SK-N-SH treated with all-trans-retinoic acid at 6 μM for 48 hours (cell line): ENCODE measurements at regions not wholly inside any gene's neighbourhood (a gene's known extent, or its start where the extent isn't known, plus 50 kb on each side); places are given as distances from the start of the nearest gene placed in this dataset.

Experiments
- ATAC-seq: fragments of 200-7000 bp; cut with Tn5 transposase; 3 replicates; pipeline ENCODE4 v1.9.1; 2020; ENCODE audit warnings: mild to moderate bottlenecking, moderate library complexity
- ARNTL ChIP-seq: fragments of 450-650 bp; formaldehyde crosslinking; IDR thresholded peaks from 2 replicates; pipeline ENCODE4 v1.5.0; 2020; ENCODE audit warnings: low read depth, mild to moderate bottlenecking, moderate library complexity, borderline replicate concordance
- BACH2 ChIP-seq: fragments of 250-450 bp; sonication (Bioruptor Pico); IDR thresholded peaks from 2 replicates; pipeline ENCODE4 v1.9.0; 2021; ENCODE audit warnings: mild to moderate bottlenecking, borderline replicate concordance
- CSDC2 ChIP-seq: fragments of 250-450 bp; sonication (Bioruptor Pico); IDR thresholded peaks from 2 replicates; pipeline ENCODE4 v1.5.0; 2020; ENCODE audit warnings: mild to moderate bottlenecking, moderate library complexity
- ESRRG ChIP-seq: fragments of 250-450 bp; sonication (Bioruptor Pico); IDR thresholded peaks from 2 replicates; pipeline ENCODE4 v1.6.1; 2021; ENCODE audit warnings: mild to moderate bottlenecking
- GLIS3 ChIP-seq: fragments of 250-450 bp; sonication (Bioruptor Pico); IDR thresholded peaks from 2 replicates; pipeline ENCODE4 v1.5.0; 2020; ENCODE audit warnings: mild to moderate bottlenecking, moderate library complexity
- OSR1 ChIP-seq: fragments of 250-450 bp; sonication (Bioruptor Pico); IDR thresholded peaks from 2 replicates; pipeline ENCODE4 v1.8.0; 2022; ENCODE audit warnings: moderate library complexity, mild to moderate bottlenecking, inconsistent platforms
- RARB ChIP-seq: fragments of 250-450 bp; sonication (Bioruptor Pico); IDR thresholded peaks from 2 replicates; pipeline ENCODE4 v1.8.0; 2021; ENCODE audit warnings: mild to moderate bottlenecking, moderate library complexity
- SNAI2 ChIP-seq: fragments of 250-450 bp; sonication (Bioruptor Pico); IDR thresholded peaks from 2 replicates; pipeline ENCODE4 v1.5.0; 2020; ENCODE audit warnings: mild to moderate bottlenecking, moderate library complexity
- TCF4 ChIP-seq: fragments of 250-450 bp; sonication (Bioruptor Pico); IDR thresholded peaks from 2 replicates; pipeline ENCODE4 v1.8.0; 2021; ENCODE audit warnings: mild to moderate bottlenecking, moderate library complexity, borderline replicate concordance
- TOX ChIP-seq: fragments of 250-450 bp; sonication (Bioruptor Pico); IDR thresholded peaks from 2 replicates; pipeline ENCODE4 v1.8.0; 2021; ENCODE audit warnings: mild to moderate bottlenecking, moderate library complexity, borderline replicate concordance
- ZC3H10 ChIP-seq: fragments of 250-450 bp; sonication (Bioruptor Pico); IDR thresholded peaks from 2 replicates; pipeline ENCODE4 v1.5.1; 2021; ENCODE audit warnings: mild to moderate bottlenecking, moderate library complexity
- ZFP3 ChIP-seq: fragments of 250-450 bp; sonication (Bioruptor Pico); IDR thresholded peaks from 2 replicates; pipeline ENCODE4 v1.5.0; 2020; ENCODE audit warnings: mild to moderate bottlenecking, moderate library complexity
- ZFP30 ChIP-seq: fragments of 450-650 bp; formaldehyde crosslinking; IDR thresholded peaks from 2 replicates; pipeline ENCODE4 v1.5.0; 2022; ENCODE audit warnings: mild to moderate bottlenecking, moderate library complexity
- ZNF70 ChIP-seq: fragments of 450-650 bp; formaldehyde crosslinking; IDR thresholded peaks from 2 replicates; pipeline ENCODE4 v1.5.0; 2020; ENCODE audit warnings: mild to moderate bottlenecking, moderate library complexity
- ZNF8 ChIP-seq: fragments of 450-650 bp; formaldehyde crosslinking; IDR thresholded peaks from 2 replicates; pipeline ENCODE4 v1.5.0; 2020; ENCODE audit warnings: mild to moderate bottlenecking, moderate library complexity
- TF ChIP-seq, protein P1 (sequence below): fragments of 250-450 bp; sonication (Bioruptor Pico); IDR thresholded peaks from 2 replicates; pipeline ENCODE4 v1.5.1; 2020; ENCODE audit warnings: low read depth, mild to moderate bottlenecking, moderate library complexity
- TF ChIP-seq, protein P2 (sequence below): fragments of 250-450 bp; sonication (Bioruptor Pico); IDR thresholded peaks from 2 replicates; pipeline ENCODE4 v1.5.0; 2020; ENCODE audit warnings: mild to moderate bottlenecking, moderate library complexity
- TF ChIP-seq, protein P3 (sequence below): fragments of 250-450 bp; sonication (Bioruptor Pico); IDR thresholded peaks from 2 replicates; pipeline ENCODE4 v1.8.0; 2021; ENCODE audit warnings: low read depth, mild to moderate bottlenecking, moderate library complexity, borderline replicate concordance
- TF ChIP-seq, protein P4 (sequence below): fragments of 250-450 bp; sonication (Bioruptor Pico); IDR thresholded peaks from 2 replicates; pipeline ENCODE4 v1.8.0; 2020; ENCODE audit warnings: mild to moderate bottlenecking, moderate library complexity, borderline replicate concordance
- TF ChIP-seq, protein P5 (sequence below): fragments of 250-450 bp; sonication (Bioruptor Pico); IDR thresholded peaks from 2 replicates; pipeline ENCODE4 v1.5.1; 2021; ENCODE audit warnings: mild to moderate bottlenecking, moderate library complexity

DNA sequence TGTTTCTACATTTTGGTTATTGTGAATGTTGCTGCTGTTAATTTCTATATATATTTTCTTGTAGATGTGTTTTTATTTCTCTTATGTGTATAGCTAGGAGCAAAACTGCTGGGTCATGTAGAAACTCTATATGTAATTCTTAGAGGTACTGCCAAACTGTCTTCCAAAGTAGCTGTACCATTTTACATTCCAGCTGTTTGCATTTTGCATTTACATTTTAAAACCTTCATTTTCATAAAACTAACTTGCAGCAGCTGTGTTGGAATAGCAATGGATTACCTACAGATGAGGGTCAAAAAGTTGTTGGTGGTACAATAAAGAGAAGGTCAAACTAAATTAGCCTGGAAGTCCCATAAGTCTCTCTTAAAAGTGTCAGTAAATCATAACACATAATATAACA, 1109.7 kb downstream of the FLRT2 start (continued):
- TF ChIP-seq OSR1 (CRISPR knock-in tag): no peak
- TF ChIP-seq ZNF8 (CRISPR knock-in tag): no peak
- TF ChIP-seq, protein P1, sequence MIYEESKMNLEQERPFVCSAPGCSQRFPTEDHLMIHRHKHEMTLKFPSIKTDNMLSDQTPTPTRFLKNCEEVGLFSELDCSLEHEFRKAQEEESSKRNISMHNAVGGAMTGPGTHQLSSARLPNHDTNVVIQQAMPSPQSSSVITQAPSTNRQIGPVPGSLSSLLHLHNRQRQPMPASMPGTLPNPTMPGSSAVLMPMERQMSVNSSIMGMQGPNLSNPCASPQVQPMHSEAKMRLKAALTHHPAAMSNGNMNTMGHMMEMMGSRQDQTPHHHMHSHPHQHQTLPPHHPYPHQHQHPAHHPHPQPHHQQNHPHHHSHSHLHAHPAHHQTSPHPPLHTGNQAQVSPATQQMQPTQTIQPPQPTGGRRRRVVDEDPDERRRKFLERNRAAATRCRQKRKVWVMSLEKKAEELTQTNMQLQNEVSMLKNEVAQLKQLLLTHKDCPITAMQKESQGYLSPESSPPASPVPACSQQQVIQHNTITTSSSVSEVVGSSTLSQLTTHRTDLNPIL (CRISPR knock-in tag): no peak
- no peak for TF ChIP-seq ZFP30
- TF ChIP-seq ZC3H10 (CRISPR knock-in tag): no peak
- TF ChIP-seq GLIS3: no peak
- no peak for TF ChIP-seq ZNF70 (CRISPR knock-in tag)
- no peak for TF ChIP-seq CSDC2 (CRISPR knock-in tag)
- TF ChIP-seq BACH2 (CRISPR knock-in tag): no peak
- TF ChIP-seq SNAI2 (CRISPR knock-in tag): no peak

DNA sequence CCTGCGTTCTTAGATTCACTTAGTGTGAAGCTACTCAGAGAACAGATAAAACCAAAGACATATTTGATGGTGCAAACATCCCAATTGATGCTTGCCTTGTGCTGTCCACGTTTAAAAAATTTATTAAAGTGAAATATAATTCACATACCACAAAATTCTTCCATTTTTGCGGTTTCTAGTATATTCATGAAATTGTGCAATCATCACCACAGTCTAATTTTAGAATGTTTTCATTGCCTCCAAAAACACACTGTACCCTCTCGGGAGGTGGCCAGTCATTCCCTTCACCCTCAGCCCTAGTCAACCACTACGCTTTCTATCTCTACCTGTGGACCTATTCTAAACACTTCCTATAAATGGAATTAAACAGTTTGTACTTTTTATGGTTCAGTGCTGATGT, 1109.2 kb downstream of the FLRT2 start:
- TF ChIP-seq, protein P2, sequence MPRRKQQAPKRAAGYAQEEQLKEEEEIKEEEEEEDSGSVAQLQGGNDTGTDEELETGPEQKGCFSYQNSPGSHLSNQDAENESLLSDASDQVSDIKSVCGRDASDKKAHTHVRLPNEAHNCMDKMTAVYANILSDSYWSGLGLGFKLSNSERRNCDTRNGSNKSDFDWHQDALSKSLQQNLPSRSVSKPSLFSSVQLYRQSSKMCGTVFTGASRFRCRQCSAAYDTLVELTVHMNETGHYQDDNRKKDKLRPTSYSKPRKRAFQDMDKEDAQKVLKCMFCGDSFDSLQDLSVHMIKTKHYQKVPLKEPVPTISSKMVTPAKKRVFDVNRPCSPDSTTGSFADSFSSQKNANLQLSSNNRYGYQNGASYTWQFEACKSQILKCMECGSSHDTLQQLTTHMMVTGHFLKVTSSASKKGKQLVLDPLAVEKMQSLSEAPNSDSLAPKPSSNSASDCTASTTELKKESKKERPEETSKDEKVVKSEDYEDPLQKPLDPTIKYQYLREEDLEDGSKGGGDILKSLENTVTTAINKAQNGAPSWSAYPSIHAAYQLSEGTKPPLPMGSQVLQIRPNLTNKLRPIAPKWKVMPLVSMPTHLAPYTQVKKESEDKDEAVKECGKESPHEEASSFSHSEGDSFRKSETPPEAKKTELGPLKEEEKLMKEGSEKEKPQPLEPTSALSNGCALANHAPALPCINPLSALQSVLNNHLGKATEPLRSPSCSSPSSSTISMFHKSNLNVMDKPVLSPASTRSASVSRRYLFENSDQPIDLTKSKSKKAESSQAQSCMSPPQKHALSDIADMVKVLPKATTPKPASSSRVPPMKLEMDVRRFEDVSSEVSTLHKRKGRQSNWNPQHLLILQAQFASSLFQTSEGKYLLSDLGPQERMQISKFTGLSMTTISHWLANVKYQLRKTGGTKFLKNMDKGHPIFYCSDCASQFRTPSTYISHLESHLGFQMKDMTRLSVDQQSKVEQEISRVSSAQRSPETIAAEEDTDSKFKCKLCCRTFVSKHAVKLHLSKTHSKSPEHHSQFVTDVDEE (CRISPR knock-in tag): no peak
- TF ChIP-seq TCF4 (CRISPR knock-in tag) (no peak), RARB (no peak), CSDC2 (CRISPR knock-in tag) (no peak), ESRRG (CRISPR knock-in tag) (no peak), ARNTL (no peak), ZNF8 (CRISPR knock-in tag) (no peak), GLIS3 (no peak), OSR1 (CRISPR knock-in tag) (no peak), ZFP3 (no peak), ZC3H10 (CRISPR knock-in tag) (no peak), TOX (CRISPR knock-in tag) (no peak)
- TF ChIP-seq, protein P3, sequence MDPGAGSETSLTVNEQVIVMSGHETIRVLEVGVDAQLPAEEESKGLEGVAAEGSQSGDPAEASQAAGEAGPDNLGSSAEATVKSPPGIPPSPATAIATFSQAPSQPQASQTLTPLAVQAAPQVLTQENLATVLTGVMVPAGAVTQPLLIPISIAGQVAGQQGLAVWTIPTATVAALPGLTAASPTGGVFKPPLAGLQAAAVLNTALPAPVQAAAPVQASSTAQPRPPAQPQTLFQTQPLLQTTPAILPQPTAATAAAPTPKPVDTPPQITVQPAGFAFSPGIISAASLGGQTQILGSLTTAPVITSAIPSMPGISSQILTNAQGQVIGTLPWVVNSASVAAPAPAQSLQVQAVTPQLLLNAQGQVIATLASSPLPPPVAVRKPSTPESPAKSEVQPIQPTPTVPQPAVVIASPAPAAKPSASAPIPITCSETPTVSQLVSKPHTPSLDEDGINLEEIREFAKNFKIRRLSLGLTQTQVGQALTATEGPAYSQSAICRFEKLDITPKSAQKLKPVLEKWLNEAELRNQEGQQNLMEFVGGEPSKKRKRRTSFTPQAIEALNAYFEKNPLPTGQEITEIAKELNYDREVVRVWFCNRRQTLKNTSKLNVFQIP (CRISPR knock-in tag): no peak
- TF ChIP-seq, protein P1 (CRISPR knock-in tag): no peak
- TF ChIP-seq, all 23 proteins: peak for 0
- no peak for ATAC-seq

DNA sequence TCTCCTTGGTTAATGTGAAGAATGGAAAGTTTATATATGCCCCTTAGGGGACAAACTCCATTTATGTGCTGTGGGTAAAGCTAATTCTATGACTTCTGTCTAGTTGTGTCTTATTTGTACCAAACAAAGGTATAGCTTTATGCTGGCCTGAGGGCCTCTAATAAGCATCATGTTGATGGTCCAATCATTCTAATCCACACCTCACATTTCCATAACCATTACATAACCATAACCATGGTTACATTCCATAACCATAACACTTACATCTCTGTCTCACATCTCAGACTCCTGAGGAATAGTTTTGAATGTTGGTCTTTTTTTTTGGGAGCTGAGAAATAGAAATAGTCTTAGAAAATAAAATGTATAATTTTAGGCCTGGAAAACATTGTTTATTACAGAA, 1097.1 kb downstream of the FLRT2 start:
- TF ChIP-seq, protein P4, sequence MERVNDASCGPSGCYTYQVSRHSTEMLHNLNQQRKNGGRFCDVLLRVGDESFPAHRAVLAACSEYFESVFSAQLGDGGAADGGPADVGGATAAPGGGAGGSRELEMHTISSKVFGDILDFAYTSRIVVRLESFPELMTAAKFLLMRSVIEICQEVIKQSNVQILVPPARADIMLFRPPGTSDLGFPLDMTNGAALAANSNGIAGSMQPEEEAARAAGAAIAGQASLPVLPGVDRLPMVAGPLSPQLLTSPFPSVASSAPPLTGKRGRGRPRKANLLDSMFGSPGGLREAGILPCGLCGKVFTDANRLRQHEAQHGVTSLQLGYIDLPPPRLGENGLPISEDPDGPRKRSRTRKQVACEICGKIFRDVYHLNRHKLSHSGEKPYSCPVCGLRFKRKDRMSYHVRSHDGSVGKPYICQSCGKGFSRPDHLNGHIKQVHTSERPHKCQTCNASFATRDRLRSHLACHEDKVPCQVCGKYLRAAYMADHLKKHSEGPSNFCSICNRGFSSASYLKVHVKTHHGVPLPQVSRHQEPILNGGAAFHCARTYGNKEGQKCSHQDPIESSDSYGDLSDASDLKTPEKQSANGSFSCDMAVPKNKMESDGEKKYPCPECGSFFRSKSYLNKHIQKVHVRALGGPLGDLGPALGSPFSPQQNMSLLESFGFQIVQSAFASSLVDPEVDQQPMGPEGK (CRISPR knock-in tag): no peak
- TF ChIP-seq SNAI2 (CRISPR knock-in tag) (no peak), GLIS3 (no peak), ZC3H10 (CRISPR knock-in tag) (no peak), ARNTL (no peak), ZFP30 (no peak), TOX (CRISPR knock-in tag) (no peak), ZNF70 (CRISPR knock-in tag) (no peak), RARB (no peak), ZNF8 (CRISPR knock-in tag) (no peak), TCF4 (CRISPR knock-in tag) (no peak)
- TF ChIP-seq, protein P5, sequence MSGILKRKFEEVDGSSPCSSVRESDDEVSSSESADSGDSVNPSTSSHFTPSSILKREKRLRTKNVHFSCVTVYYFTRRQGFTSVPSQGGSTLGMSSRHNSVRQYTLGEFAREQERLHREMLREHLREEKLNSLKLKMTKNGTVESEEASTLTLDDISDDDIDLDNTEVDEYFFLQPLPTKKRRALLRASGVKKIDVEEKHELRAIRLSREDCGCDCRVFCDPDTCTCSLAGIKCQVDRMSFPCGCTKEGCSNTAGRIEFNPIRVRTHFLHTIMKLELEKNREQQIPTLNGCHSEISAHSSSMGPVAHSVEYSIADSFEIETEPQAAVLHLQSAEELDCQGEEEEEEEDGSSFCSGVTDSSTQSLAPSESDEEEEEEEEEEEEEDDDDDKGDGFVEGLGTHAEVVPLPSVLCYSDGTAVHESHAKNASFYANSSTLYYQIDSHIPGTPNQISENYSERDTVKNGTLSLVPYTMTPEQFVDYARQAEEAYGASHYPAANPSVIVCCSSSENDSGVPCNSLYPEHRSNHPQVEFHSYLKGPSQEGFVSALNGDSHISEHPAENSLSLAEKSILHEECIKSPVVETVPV (CRISPR knock-in tag): no peak
- TF ChIP-seq, protein P2 (CRISPR knock-in tag): no peak
- no peak for ATAC-seq
